ENCODE measurements at regions not wholly inside any gene's neighbourhood (a gene's known extent, or its start where the extent isn't known, plus 50 kb on each side); places are given as distances from the start of the nearest gene placed in this dataset.

GRCh38 chr14:71212683-71213107 is 305.4 kb downstream of the PCNX1 start:
- H3K4me3 ChIP-seq (ENCODE audit: low read depth, low read length, poor library complexity, severe bottlenecking): no peak overlapping the region

GRCh38 chr14:71214241-71214640 is 307.0 kb downstream of the PCNX1 start:
- Histone ChIP-seq H3K9me3 (ENCODE audit: low read length) (no peaks in the 10 kb centered on the region), H3K4me2 (ENCODE audit: low read length) (no peak overlapping the region), H3K4me3 (ENCODE audit: low read depth, low read length, poor library complexity, severe bottlenecking) (no peak overlapping the region), H3K36me3 (ENCODE audit: insufficient read depth, low read length) (no peaks in the 10 kb centered on the region), H2AFZ (ENCODE audit: low read length) (no peak overlapping the region), H3K9me2 (ENCODE audit: insufficient read depth, low read length) (no peaks in the 10 kb centered on the region), H4K20me1 (ENCODE audit: insufficient read depth, low read length) (no peaks in the 10 kb centered on the region), H3K79me2 (ENCODE audit: insufficient read depth, low read depth, low read length) (no peaks in the 10 kb centered on the region), H3K4me1 (ENCODE audit: insufficient read depth, low read length, poor library complexity, severe bottlenecking) (no peaks in the 10 kb centered on the region), H3K27ac (ENCODE audit: low read depth, low read length, poor library complexity, severe bottlenecking) (no peak overlapping the region)
- ChIA-PET POLR2A (interaction anchor here (0.7 kb wide), 1 partner anchor 14 kb away, joined by 3 read pairs; no protein-coding TSS in a partner anchor), CTCF (ENCODE audit: unreplicated experiment) (no interaction called here)
- no peak for DNase-seq (ENCODE audit: low spot score)
- TF ChIP-seq CTCF (conservative IDR thresholded peaks at IDR 0.05; ENCODE audit: low read length) (no peak), EZH2phosphoT487 (IDR thresholded peaks at IDR 0.05; ENCODE audit: borderline replicate concordance, low read depth, low read length) (no peak)
- intact Hi-C loops (cut with micrococcal nuclease; ENCODE audit: unreplicated experiment): no loop called here
- no TSS peak for BruUV-seq (replicated peaks)

More at GRCh38 chr14:71212683-71213107, 305.4 kb downstream of the PCNX1 start:
- no peaks in the 10 kb centered on the region for H3K9me3 ChIP-seq (ENCODE audit: low read length)
- no peaks in the 10 kb centered on the region for H3K9me2 ChIP-seq (ENCODE audit: insufficient read depth, low read length)
- TF ChIP-seq EZH2phosphoT487 (IDR thresholded peaks at IDR 0.05; ENCODE audit: borderline replicate concordance, low read depth, low read length): no peak
- no peak for TF ChIP-seq CTCF (conservative IDR thresholded peaks at IDR 0.05; ENCODE audit: low read length)
- CTCF ChIA-PET (ENCODE audit: unreplicated experiment): no interaction called here
- no peak overlapping the region for H3K4me2 ChIP-seq (ENCODE audit: low read length)
- no peaks in the 10 kb centered on the region for H4K20me1 ChIP-seq (ENCODE audit: insufficient read depth, low read length)
- no peaks in the 10 kb centered on the region for H3K79me2 ChIP-seq (ENCODE audit: insufficient read depth, low read depth, low read length)
- POLR2A ChIA-PET: no interaction called here
- no peaks in the 10 kb centered on the region for H3K4me1 ChIP-seq (ENCODE audit: insufficient read depth, low read length, poor library complexity, severe bottlenecking)
- intact Hi-C loops (cut with micrococcal nuclease; ENCODE audit: unreplicated experiment): no loop called here
- no TSS peak for BruUV-seq (replicated peaks)
- no peak overlapping the region for H3K27ac ChIP-seq (ENCODE audit: low read depth, low read length, poor library complexity, severe bottlenecking)
- H3K36me3 ChIP-seq (ENCODE audit: insufficient read depth, low read length): no peaks in the 10 kb centered on the region
- no peak overlapping the region for H2AFZ ChIP-seq (ENCODE audit: low read length)
- no peak for DNase-seq (ENCODE audit: low spot score)

- POLR2A ChIA-PET: interaction anchor here (0.8 kb wide), 1 partner anchor 50 kb away, joined by 3 read pairs; no protein-coding TSS in a partner anchor
- intact Hi-C loops (cut with micrococcal nuclease; ENCODE audit: unreplicated experiment): no loop called here
- Histone ChIP-seq H3K79me2 (ENCODE audit: insufficient read depth, low read depth, low read length) (no peaks in the 10 kb centered on the region), H3K4me3 (ENCODE audit: low read depth, low read length, poor library complexity, severe bottlenecking) (no peak overlapping the region), H3K4me1 (ENCODE audit: insufficient read depth, low read length, poor library complexity, severe bottlenecking) (no peaks in the 10 kb centered on the region), H2AFZ (ENCODE audit: low read length) (no peak overlapping the region), H3K9me2 (ENCODE audit: insufficient read depth, low read length) (no peaks in the 10 kb centered on the region), H4K20me1 (ENCODE audit: insufficient read depth, low read length) (no peaks in the 10 kb centered on the region), H3K4me2 (ENCODE audit: low read length) (no peak overlapping the region), H3K9me3 (ENCODE audit: low read length) (no peaks in the 10 kb centered on the region), H3K36me3 (ENCODE audit: insufficient read depth, low read length) (no peaks in the 10 kb centered on the region), H3K27ac (ENCODE audit: low read depth, low read length, poor library complexity, severe bottlenecking) (no peak overlapping the region)
- CTCF ChIA-PET (ENCODE audit: unreplicated experiment): no interaction called here
- no TSS peak for BruUV-seq (replicated peaks)
- no peak for DNase-seq (ENCODE audit: low spot score)
- TF ChIP-seq CTCF (conservative IDR thresholded peaks at IDR 0.05; ENCODE audit: low read length) (no peak), EZH2phosphoT487 (IDR thresholded peaks at IDR 0.05; ENCODE audit: borderline replicate concordance, low read depth, low read length) (no peak)
Observed at GRCh38 chr14:71220462-71220861, 313.2 kb downstream of the PCNX1 start.
